ENCODE measurements at regions not wholly inside any gene's neighbourhood (a gene's known extent, or its start where the extent isn't known, plus 50 kb on each side); places are given as distances from the start of the nearest gene placed in this dataset.
A peak's percentile ranks its signal among the peaks of the same experiment; 100 is the strongest.

DNA sequence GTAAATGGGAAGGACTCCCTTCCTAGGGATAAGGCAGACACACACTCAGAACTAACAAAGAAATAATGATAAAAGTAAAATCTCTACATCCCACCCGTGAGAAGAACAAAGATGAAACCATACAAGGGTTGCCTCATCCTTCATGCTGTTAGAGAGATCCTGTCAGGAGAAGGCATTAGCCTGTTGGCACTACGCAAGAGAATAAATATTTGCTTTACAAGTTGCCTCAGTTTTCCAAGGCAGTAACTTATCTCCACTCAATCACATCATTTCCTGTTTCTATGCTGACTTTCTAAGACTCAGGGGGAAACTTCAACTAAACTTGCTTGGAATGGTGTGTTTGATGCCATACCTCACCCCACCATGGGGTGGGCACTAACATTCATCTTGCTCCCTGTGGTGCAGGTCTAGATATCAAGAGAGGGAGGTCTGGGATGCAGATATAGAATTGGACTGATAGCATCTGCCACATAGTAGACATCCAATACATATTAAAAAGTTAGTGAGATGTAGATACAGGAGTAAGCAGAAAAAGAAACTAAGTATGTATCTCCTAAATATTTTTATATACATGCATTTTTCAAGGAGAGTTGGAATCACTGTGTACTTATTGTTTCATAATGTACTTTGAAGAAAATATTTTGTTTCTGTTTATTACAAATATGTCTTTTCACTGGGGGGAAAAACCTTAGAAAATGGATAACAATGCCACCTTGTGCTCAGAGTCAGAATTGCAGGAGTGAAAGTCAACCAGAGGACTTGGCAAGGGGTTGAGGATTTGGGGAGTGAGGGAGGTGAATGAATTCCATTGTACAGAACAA, 57.2 kb upstream of the BEX4 start:
- H3K79me2 ChIP-seq (replicated peaks; ENCODE audit: insufficient read depth) = no peaks in the 10 kb centered on the region
- H3K9me2 ChIP-seq (ENCODE audit: insufficient read depth) = no peaks in the 10 kb centered on the region
- TF ChIP-seq, protein P1, sequence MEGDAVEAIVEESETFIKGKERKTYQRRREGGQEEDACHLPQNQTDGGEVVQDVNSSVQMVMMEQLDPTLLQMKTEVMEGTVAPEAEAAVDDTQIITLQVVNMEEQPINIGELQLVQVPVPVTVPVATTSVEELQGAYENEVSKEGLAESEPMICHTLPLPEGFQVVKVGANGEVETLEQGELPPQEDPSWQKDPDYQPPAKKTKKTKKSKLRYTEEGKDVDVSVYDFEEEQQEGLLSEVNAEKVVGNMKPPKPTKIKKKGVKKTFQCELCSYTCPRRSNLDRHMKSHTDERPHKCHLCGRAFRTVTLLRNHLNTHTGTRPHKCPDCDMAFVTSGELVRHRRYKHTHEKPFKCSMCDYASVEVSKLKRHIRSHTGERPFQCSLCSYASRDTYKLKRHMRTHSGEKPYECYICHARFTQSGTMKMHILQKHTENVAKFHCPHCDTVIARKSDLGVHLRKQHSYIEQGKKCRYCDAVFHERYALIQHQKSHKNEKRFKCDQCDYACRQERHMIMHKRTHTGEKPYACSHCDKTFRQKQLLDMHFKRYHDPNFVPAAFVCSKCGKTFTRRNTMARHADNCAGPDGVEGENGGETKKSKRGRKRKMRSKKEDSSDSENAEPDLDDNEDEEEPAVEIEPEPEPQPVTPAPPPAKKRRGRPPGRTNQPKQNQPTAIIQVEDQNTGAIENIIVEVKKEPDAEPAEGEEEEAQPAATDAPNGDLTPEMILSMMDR (conservative IDR thresholded peaks at IDR 0.05; ENCODE audit: low read depth in 2 of 2) = peak; percentile 60 to 67
- no peak for TF ChIP-seq EZH2phosphoT487 (IDR thresholded peaks at IDR 0.05; ENCODE audit: unreplicated experiment)
- Mint-ChIP-seq H3K36me3 (ENCODE audit: low read depth) (no peaks in the 10 kb centered on the region), H3K27ac (no peak overlapping the region), H3K4me3 (no peak overlapping the region), H3K9me3 (no peaks in the 10 kb centered on the region; the same call in 2 of the 3 replicates), H3K4me1 (peaks cover 9% of the 10 kb centered on the region; the same call in 2 of the 3 replicates), H3K27me3 (ENCODE audit: insufficient read depth, low read depth, poor library complexity) (no peaks in the 10 kb centered on the region)
- H2AFZ ChIP-seq = no peak overlapping the region
- no peaks in the 10 kb centered on the region; the same call in 1 of the 2 replicates for H3K4me1 ChIP-seq (ENCODE audit: insufficient read depth)
- no peak overlapping the region for H3K27ac ChIP-seq (ENCODE audit: low read depth)
- H3K4me3 ChIP-seq = no peak overlapping the region
- no peaks in the 10 kb centered on the region for H3K36me3 ChIP-seq (ENCODE audit: insufficient read depth)
- H3K4me2 ChIP-seq = 0 out of 2 replicates have a peak overlapping the region, but pooled peaks have one; percentile 26
- H3K27me3 ChIP-seq (ENCODE audit: insufficient read depth) = no peaks in the 10 kb centered on the region
- no peaks in the 10 kb centered on the region for H4K20me1 ChIP-seq (replicated peaks; ENCODE audit: insufficient read depth)
- DNase-seq (ENCODE audit: low spot score) (peak; percentile 38), ATAC-seq (no peak)
- no peaks in the 10 kb centered on the region for H3F3A ChIP-seq (replicated peaks; ENCODE audit: low read depth)

DNA sequence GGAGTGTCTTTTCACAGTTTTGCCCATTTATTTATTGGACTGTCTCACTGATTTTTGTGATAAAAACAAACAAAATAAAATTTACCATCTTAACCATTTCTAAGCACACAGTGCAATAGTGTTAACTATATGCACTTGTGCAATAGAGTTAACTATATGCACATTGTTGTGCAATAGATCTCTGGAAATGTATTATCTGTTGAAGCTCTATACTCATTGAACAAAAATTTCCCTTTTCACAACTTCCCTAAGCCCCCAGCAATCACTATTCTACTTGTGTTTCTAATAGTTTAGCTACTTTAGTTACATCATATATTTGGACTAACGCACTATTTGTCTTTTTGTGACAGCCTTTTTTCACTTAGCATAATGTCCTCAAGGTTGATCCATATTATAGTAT, 59.7 kb upstream of the BEX4 start:
- no peaks in the 10 kb centered on the region for H3K27me3 ChIP-seq (ENCODE audit: insufficient read depth)
- no peak overlapping the region for H3K4me3 ChIP-seq
- no peak overlapping the region for H2AFZ ChIP-seq
- H3K4me1 ChIP-seq (ENCODE audit: insufficient read depth) = no peaks in the 10 kb centered on the region; the same call in 1 of the 2 replicates
- no peak overlapping the region for H3K27ac ChIP-seq (ENCODE audit: low read depth)
- no peaks in the 10 kb centered on the region for H3K79me2 ChIP-seq (replicated peaks; ENCODE audit: insufficient read depth)
- no peaks in the 10 kb centered on the region for H3F3A ChIP-seq (replicated peaks; ENCODE audit: low read depth)
- H3K9me3 Mint-ChIP-seq = no peaks in the 10 kb centered on the region
- ATAC-seq = no peak
- H3K27ac Mint-ChIP-seq = no peak overlapping the region
- no peak overlapping the region for H3K4me2 ChIP-seq
- DNase-seq (ENCODE audit: low spot score) = no peak
- peaks cover 12% of the 10 kb centered on the region; the same call in 2 of the 3 replicates for H3K4me1 Mint-ChIP-seq
- H3K9me2 ChIP-seq (ENCODE audit: insufficient read depth) = no peaks in the 10 kb centered on the region
- H3K27me3 Mint-ChIP-seq (ENCODE audit: insufficient read depth, low read depth, poor library complexity) = no peaks in the 10 kb centered on the region
- no peaks in the 10 kb centered on the region for H3K36me3 Mint-ChIP-seq (ENCODE audit: low read depth)
- H3K36me3 ChIP-seq (ENCODE audit: insufficient read depth) = no peaks in the 10 kb centered on the region
- H4K20me1 ChIP-seq (replicated peaks; ENCODE audit: insufficient read depth) = no peaks in the 10 kb centered on the region
- no peak overlapping the region for H3K4me3 Mint-ChIP-seq
- TF ChIP-seq, protein P2, sequence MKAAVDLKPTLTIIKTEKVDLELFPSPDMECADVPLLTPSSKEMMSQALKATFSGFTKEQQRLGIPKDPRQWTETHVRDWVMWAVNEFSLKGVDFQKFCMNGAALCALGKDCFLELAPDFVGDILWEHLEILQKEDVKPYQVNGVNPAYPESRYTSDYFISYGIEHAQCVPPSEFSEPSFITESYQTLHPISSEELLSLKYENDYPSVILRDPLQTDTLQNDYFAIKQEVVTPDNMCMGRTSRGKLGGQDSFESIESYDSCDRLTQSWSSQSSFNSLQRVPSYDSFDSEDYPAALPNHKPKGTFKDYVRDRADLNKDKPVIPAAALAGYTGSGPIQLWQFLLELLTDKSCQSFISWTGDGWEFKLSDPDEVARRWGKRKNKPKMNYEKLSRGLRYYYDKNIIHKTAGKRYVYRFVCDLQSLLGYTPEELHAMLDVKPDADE (IDR thresholded peaks at IDR 0.05) = no peak
- TF ChIP-seq, protein P3, sequence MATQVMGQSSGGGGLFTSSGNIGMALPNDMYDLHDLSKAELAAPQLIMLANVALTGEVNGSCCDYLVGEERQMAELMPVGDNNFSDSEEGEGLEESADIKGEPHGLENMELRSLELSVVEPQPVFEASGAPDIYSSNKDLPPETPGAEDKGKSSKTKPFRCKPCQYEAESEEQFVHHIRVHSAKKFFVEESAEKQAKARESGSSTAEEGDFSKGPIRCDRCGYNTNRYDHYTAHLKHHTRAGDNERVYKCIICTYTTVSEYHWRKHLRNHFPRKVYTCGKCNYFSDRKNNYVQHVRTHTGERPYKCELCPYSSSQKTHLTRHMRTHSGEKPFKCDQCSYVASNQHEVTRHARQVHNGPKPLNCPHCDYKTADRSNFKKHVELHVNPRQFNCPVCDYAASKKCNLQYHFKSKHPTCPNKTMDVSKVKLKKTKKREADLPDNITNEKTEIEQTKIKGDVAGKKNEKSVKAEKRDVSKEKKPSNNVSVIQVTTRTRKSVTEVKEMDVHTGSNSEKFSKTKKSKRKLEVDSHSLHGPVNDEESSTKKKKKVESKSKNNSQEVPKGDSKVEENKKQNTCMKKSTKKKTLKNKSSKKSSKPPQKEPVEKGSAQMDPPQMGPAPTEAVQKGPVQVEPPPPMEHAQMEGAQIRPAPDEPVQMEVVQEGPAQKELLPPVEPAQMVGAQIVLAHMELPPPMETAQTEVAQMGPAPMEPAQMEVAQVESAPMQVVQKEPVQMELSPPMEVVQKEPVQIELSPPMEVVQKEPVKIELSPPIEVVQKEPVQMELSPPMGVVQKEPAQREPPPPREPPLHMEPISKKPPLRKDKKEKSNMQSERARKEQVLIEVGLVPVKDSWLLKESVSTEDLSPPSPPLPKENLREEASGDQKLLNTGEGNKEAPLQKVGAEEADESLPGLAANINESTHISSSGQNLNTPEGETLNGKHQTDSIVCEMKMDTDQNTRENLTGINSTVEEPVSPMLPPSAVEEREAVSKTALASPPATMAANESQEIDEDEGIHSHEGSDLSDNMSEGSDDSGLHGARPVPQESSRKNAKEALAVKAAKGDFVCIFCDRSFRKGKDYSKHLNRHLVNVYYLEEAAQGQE (IDR thresholded peaks at IDR 0.05; ENCODE audit: unreplicated experiment) = no peak
- TF ChIP-seq EZH2 (IDR thresholded peaks at IDR 0.05; ENCODE audit: low read depth, unreplicated experiment) (no peak), CREB1 (CRISPR knock-in tag; IDR thresholded peaks at IDR 0.05; ENCODE audit: low read depth) (no peak), POLR2AphosphoS5 (IDR thresholded peaks at IDR 0.05; ENCODE audit: low read depth) (no peak), ZNF114 (CRISPR knock-in tag; IDR thresholded peaks at IDR 0.05) (no peak)
- TF ChIP-seq, protein P1 (conservative IDR thresholded peaks at IDR 0.05; ENCODE audit: low read depth in 2 of 2) = no peak

Measured in GM23338 (cell line).